IMR-90 (cell line): ENCODE measurements at regions not wholly inside any gene's neighbourhood (a gene's known extent, or its start where the extent isn't known, plus 50 kb on each side); places are given as distances from the start of the nearest gene placed in this dataset.

Experiments used
- ATAC-seq: fragments of 200-7000 bp; cut with Tn5 transposase; 2 replicates; pipeline ENCODE4 v1.9.1; 2020; ENCODE audit warnings: low read depth, mild to moderate bottlenecking, moderate library complexity
- BruUV-seq: library from RNA; stranded (reverse); fragments of 400-500 nt; replicated peaks from 2 replicates; lab custom pipeline; 2021; lab: Mats Ljungman, UMichigan
- CTCF ChIA-PET: fragments of 300-600 bp; formaldehyde crosslinking; extraction: SDS; loops from one replicate; lab custom pipeline; 2021; ENCODE audit warnings: antibody characterized with exemption; lab: Yijun Ruan, JAX
- POLR2A ChIA-PET: fragments of 300-600 bp; sonication (Branson Sonifier 250); formaldehyde crosslinking; loops from one replicate; lab custom pipeline; 2022; ENCODE audit warnings: antibody characterized with exemption; ENCODE audit not compliant: unreplicated experiment; lab: Charles Lee
- DNase-seq: peaks from one replicate; pipeline ENCODE4 v3.0.0; 2013
- H2AFZ ChIP-seq: replicated peaks from 2 replicates; pipeline ENCODE3; 2013; ENCODE audit warnings: low read length, mild to moderate bottlenecking; ENCODE audit not compliant: poor library complexity
- H2AK5ac ChIP-seq: 2 replicates; pipeline ENCODE4 v1.6.1; 2013; ENCODE audit warnings: low read depth, low read length, inconsistent platforms
- H2AK9ac ChIP-seq: replicated peaks from 2 replicates; pipeline ENCODE3; 2013; ENCODE audit warnings: mild to moderate bottlenecking, low read depth, low read length, moderate library complexity; ENCODE audit not compliant: poor library complexity
- H2BK120ac ChIP-seq: 2 replicates; pipeline ENCODE4 v1.6.1; 2013; ENCODE audit warnings: low read depth, low read length, inconsistent platforms
- H2BK15ac ChIP-seq: 3 replicates; pipeline ENCODE4 v1.6.1; 2013; ENCODE audit warnings: low read depth, low read length, inconsistent platforms
- H2BK20ac ChIP-seq: 2 replicates; pipeline ENCODE4 v1.6.1; 2013; ENCODE audit warnings: low read depth, mild to moderate bottlenecking, inconsistent platforms, low read length, moderate library complexity
- H2BK5ac ChIP-seq: 2 replicates; pipeline ENCODE4 v1.6.1; 2013; ENCODE audit warnings: mild to moderate bottlenecking, low read depth, low read length, inconsistent platforms; ENCODE audit not compliant: poor library complexity, severe bottlenecking
- H3K14ac ChIP-seq: replicated peaks from 2 replicates; pipeline ENCODE4 v1.6.1; 2013; ENCODE audit warnings: low read depth, low read length, inconsistent platforms
- H3K18ac ChIP-seq: 2 replicates; pipeline ENCODE4 v1.6.1; 2013; ENCODE audit warnings: low read depth, low read length, control low read depth
- H3K23ac ChIP-seq: 2 replicates; pipeline ENCODE4 v1.6.1; 2013; ENCODE audit warnings: low read depth, low read length, inconsistent platforms
- H3K27ac ChIP-seq: 2 replicates; pipeline ENCODE4 v1.5.1; 2013; ENCODE audit warnings: mild to moderate bottlenecking, control low read depth, low read length; ENCODE audit not compliant: insufficient read depth
- H3K27me3 ChIP-seq: 2 replicates; pipeline ENCODE4 v1.6.1; 2013; ENCODE audit warnings: low read length; ENCODE audit not compliant: control insufficient read depth, insufficient read depth
- H3K36me3 ChIP-seq: 2 replicates; pipeline ENCODE4 v1.6.1; 2013; ENCODE audit warnings: low read length, mixed read lengths; ENCODE audit not compliant: control insufficient read depth, insufficient read depth
- H3K4ac ChIP-seq: 2 replicates; pipeline ENCODE4 v1.6.1; 2013; ENCODE audit warnings: low read depth, low read length, inconsistent platforms
- H3K4me1 ChIP-seq: 2 replicates; pipeline ENCODE4 v1.6.1; 2013; ENCODE audit warnings: low read length, mixed read lengths; ENCODE audit not compliant: control insufficient read depth, insufficient read depth
- H3K4me2 ChIP-seq: 2 replicates; pipeline ENCODE4 v1.6.1; 2013; ENCODE audit warnings: low read depth, mild to moderate bottlenecking, control low read depth, low read length, moderate library complexity
- H3K4me3 ChIP-seq: 2 replicates; pipeline ENCODE4 v1.5.1; 2013; ENCODE audit warnings: low read depth, mild to moderate bottlenecking, control low read depth, low read length, moderate library complexity; ENCODE audit not compliant: insufficient read depth
- H3K56ac ChIP-seq: 2 replicates; pipeline ENCODE4 v1.6.1; 2013; ENCODE audit warnings: low read length, inconsistent platforms; ENCODE audit not compliant: insufficient read depth; ENCODE audit errors: extremely low read depth
- H3K79me1 ChIP-seq, 2 experiments: 2 replicates each; pipeline ENCODE4 v1.6.1; 2013; ENCODE audit warnings: low read length in 2 of 2, inconsistent platforms in 1 of 2, low read depth in 1 of 2
- H3K9ac ChIP-seq: 2 replicates; pipeline ENCODE4 v1.6.1; 2013; ENCODE audit warnings: low read depth, low read length, control low read depth
- H3K9me1 ChIP-seq: 2 replicates; pipeline ENCODE4 v1.6.1; 2013; ENCODE audit warnings: low read length, inconsistent platforms; ENCODE audit not compliant: insufficient read depth
- H3K9me3 ChIP-seq: 2 replicates; pipeline ENCODE4 v1.6.1; 2013; ENCODE audit warnings: low read length; ENCODE audit not compliant: control insufficient read depth, insufficient read depth
- H4K20me1 ChIP-seq: 2 replicates; pipeline ENCODE4 v1.6.1; 2013; ENCODE audit warnings: low read length, inconsistent platforms; ENCODE audit not compliant: insufficient read depth
- H4K5ac ChIP-seq: 2 replicates; pipeline ENCODE4 v1.6.1; 2013; ENCODE audit warnings: mild to moderate bottlenecking, low read depth, low read length, control low read depth
- H4K8ac ChIP-seq, 2 experiments: 2 replicates each; pipeline ENCODE4 v1.6.1; 2013; ENCODE audit warnings: low read depth in 2 of 2, low read length in 2 of 2, control low read depth in 1 of 2, inconsistent platforms in 1 of 2
- H4K91ac ChIP-seq: 2 replicates; pipeline ENCODE4 v1.6.1; 2013; ENCODE audit warnings: low read depth, low read length, inconsistent platforms; ENCODE audit not compliant: insufficient read depth
- BHLHE40 ChIP-seq: fragments of 150-350 bp; IDR thresholded peaks from 2 replicates; pipeline ENCODE4 v1.6.1; 2016; ENCODE audit warnings: mild to moderate bottlenecking, low read depth, low read length
- MAFK ChIP-seq: IDR thresholded peaks from 2 replicates; pipeline ENCODE4 v1.6.1; 2012; ENCODE audit warnings: low read depth, low read length, improper control_type of control experiment
- MAZ ChIP-seq: IDR thresholded peaks from 2 replicates; pipeline ENCODE4 v1.6.1; 2012; ENCODE audit warnings: low read depth, mild to moderate bottlenecking, low read length, improper control_type of control experiment, moderate library complexity, borderline replicate concordance
- NFE2L2 ChIP-seq: fragments of 150-350 bp; IDR thresholded peaks from 2 replicates; pipeline ENCODE4 v1.6.1; 2016; ENCODE audit warnings: low read depth, mild to moderate bottlenecking, low read length
- RFX5 ChIP-seq: IDR thresholded peaks from 2 replicates; pipeline ENCODE4 v1.8.0; 2012; ENCODE audit warnings: low read depth, mild to moderate bottlenecking, low read length, moderate library complexity
- SMC3 ChIP-seq: fragments of 150-350 bp; IDR thresholded peaks from 2 replicates; pipeline ENCODE4 v1.6.1; 2016; ENCODE audit warnings: low read depth, mild to moderate bottlenecking, antibody characterized with exemption, low read length, moderate library complexity
- WGBS, 2 experiments: methylation state at CpG; one replicate each; pipeline versions ENCODE4 v1.1.5 to v1.1.7; 2013; ENCODE audit warnings: missing lambda C conversion rate in 2 of 2; ENCODE audit not compliant: insufficient read length in 1 of 2; ENCODE audit errors: extremely low coverage in 2 of 2; 5-methylcytosine and 5-hydroxymethylcytosine counted together
- dilution Hi-C: fragments of 300-500 bp; cut with HindIII; formaldehyde crosslinking; loops from one replicate; pipeline ENCODE4 v1.14.3; 2018; ENCODE audit warnings: low sequenced_read_pairs; ENCODE audit not compliant: unreplicated experiment
- in situ Hi-C: fragments of 300-500 bp; cut with MboI; formaldehyde crosslinking; loops from 3 replicates; pipeline ENCODE4 v1.14.3; 2019; ENCODE audit warnings: low sequenced_read_pairs, inconsistent platforms, mixed read lengths
- intact Hi-C: fragments of 100-400 bp; cut with micrococcal nuclease; formaldehyde crosslinking; loops from 2 replicates; pipeline ENCODE4 v1.10.0; 2022

- Histone ChIP-seq H3K18ac (no peak overlapping the region), H4K91ac (no peak overlapping the region), H3K9me3 (no peaks in the 10 kb centered on the region), H4K8ac (no peak overlapping the region), H2AK9ac (no peak overlapping the region), H2BK15ac (no peak overlapping the region), H4K5ac (no peak overlapping the region), H4K20me1 (no peaks in the 10 kb centered on the region), H3K23ac (no peak overlapping the region), H3K4ac (no peak overlapping the region), H2BK5ac (no peak overlapping the region), H3K4me1 (no peaks in the 10 kb centered on the region), H3K4me2 (no peak overlapping the region), H3K27ac (no peak overlapping the region), H2BK120ac (no peak overlapping the region), H2AK5ac (no peak overlapping the region), H3K27me3 (no peaks in the 10 kb centered on the region), H2BK20ac (no peak overlapping the region), H3K9me1 (no peaks in the 10 kb centered on the region), H3K56ac (no peak overlapping the region), H3K79me1 (no peaks in the 10 kb centered on the region), H3K9ac (no peak overlapping the region), H3K4me3 (no peak overlapping the region), H3K14ac (no peak overlapping the region), H3K36me3 (no peaks in the 10 kb centered on the region), H2AFZ (no peak overlapping the region)
- WGBS, 2 experiments, result 33% methylated on average over 1 of the region's 5 CpGs; no CpG with 5 or more reads in 1 of the 2 experiments
- ChIA-PET POLR2A (no interaction called here), CTCF (no interaction called here)
- no peak for ATAC-seq
- intact Hi-C loops (no loop called here), dilution Hi-C loops (no loop called here), in situ Hi-C loops (no loop called here)
- TF ChIP-seq NFE2L2 (no peak), MAZ (no peak), SMC3 (no peak), BHLHE40 (no peak), RFX5 (no peak), MAFK (no peak)
- no peak for DNase-seq
- no TSS peak for BruUV-seq
Observed at GRCh38 chr16:47958726-47959125, 197.1 kb downstream of the ABCC12 start.
